ENCODE measurements at regions not wholly inside any gene's neighbourhood (a gene's known extent, or its start where the extent isn't known, plus 50 kb on each side); places are given as distances from the start of the nearest gene placed in this dataset.

GRCh38 chr6:97629180-97629579 lies 346.2 kb upstream of the MMS22L start:
- CTCF ChIA-PET = no interaction called here
- no peak for TF ChIP-seq CTCF (IDR thresholded peaks at IDR 0.05; ENCODE audit: insufficient read depth, low read length, missing control alignments)
- no peak overlapping the region for H3K4me3 ChIP-seq (ENCODE audit: low read depth, low read length)
- POLR2A ChIA-PET = no interaction called here
- DNase-seq (ENCODE audit: low read depth, low spot score) = no peak

GRCh38 chr6:97630604-97631003 lies 347.6 kb upstream of the MMS22L start:
- TF ChIP-seq CTCF (IDR thresholded peaks at IDR 0.05; ENCODE audit: insufficient read depth, low read length, missing control alignments) = no peak
- ChIA-PET POLR2A (no interaction called here), CTCF (no interaction called here)
- DNase-seq (ENCODE audit: low read depth, low spot score) = peak; percentile 5
- no peak overlapping the region for H3K4me3 ChIP-seq (ENCODE audit: low read depth, low read length)

- no peak for TF ChIP-seq CTCF (IDR thresholded peaks at IDR 0.05; ENCODE audit: insufficient read depth, low read length, missing control alignments)
- DNase-seq (ENCODE audit: low read depth, low spot score) = no peak
- H3K4me3 ChIP-seq (ENCODE audit: low read depth, low read length) = no peak overlapping the region
- ChIA-PET POLR2A (no interaction called here), CTCF (no interaction called here)
Measured at GRCh38 chr6:97632341-97632740, 349.3 kb upstream of the MMS22L start.

GRCh38 chr6:97639702-97640101 lies 356.7 kb upstream of the MMS22L start:
- DNase-seq (ENCODE audit: low read depth, low spot score) = no peak
- ChIA-PET CTCF (no interaction called here), POLR2A (no interaction called here)
- H3K4me3 ChIP-seq (ENCODE audit: low read depth, low read length) = no peak overlapping the region
- no peak for TF ChIP-seq CTCF (IDR thresholded peaks at IDR 0.05; ENCODE audit: insufficient read depth, low read length, missing control alignments)

GRCh38 chr6:97644353-97644752 lies 361.3 kb upstream of the MMS22L start:
- DNase-seq (ENCODE audit: low read depth, low spot score) = no peak
- no peak overlapping the region for H3K4me3 ChIP-seq (ENCODE audit: low read depth, low read length)
- ChIA-PET CTCF (no interaction called here), POLR2A (no interaction called here)
- TF ChIP-seq CTCF (IDR thresholded peaks at IDR 0.05; ENCODE audit: insufficient read depth, low read length, missing control alignments) = no peak

- ChIA-PET POLR2A (no interaction called here), CTCF (no interaction called here)
- DNase-seq (ENCODE audit: low read depth, low spot score) = no peak
- no peak for TF ChIP-seq CTCF (IDR thresholded peaks at IDR 0.05; ENCODE audit: insufficient read depth, low read length, missing control alignments)
- H3K4me3 ChIP-seq (ENCODE audit: low read depth, low read length) = no peak overlapping the region
Measured at GRCh38 chr6:97645757-97646156, 362.7 kb upstream of the MMS22L start.
